Skin epidermis (tissue), 12 donors: ENCODE measurements at regions not wholly inside any gene's neighbourhood (a gene's known extent, or its start where the extent isn't known, plus 50 kb on each side); places are given as distances from the start of the nearest gene placed in this dataset.

Source experiments
- H3K27ac ChIP-seq, 21 experiments: fragments of 200-600 bp; sonication (generic) in 11 of 21; one replicate each; pipeline ENCODE4 v1.5.0; 2020; ENCODE audit warnings: mild to moderate bottlenecking in 3 of 21, inconsistent platforms in 2 of 21, moderate library complexity in 2 of 21
- H3K4me3 ChIP-seq, 7 experiments: fragments of 200-600 bp; sonication (generic) in 2 of 7; one replicate each; pipeline ENCODE4 v1.5.0; 2020; ENCODE audit warnings: inconsistent platforms in 2 of 7, mild to moderate bottlenecking in 2 of 7, moderate library complexity in 1 of 7

DNA sequence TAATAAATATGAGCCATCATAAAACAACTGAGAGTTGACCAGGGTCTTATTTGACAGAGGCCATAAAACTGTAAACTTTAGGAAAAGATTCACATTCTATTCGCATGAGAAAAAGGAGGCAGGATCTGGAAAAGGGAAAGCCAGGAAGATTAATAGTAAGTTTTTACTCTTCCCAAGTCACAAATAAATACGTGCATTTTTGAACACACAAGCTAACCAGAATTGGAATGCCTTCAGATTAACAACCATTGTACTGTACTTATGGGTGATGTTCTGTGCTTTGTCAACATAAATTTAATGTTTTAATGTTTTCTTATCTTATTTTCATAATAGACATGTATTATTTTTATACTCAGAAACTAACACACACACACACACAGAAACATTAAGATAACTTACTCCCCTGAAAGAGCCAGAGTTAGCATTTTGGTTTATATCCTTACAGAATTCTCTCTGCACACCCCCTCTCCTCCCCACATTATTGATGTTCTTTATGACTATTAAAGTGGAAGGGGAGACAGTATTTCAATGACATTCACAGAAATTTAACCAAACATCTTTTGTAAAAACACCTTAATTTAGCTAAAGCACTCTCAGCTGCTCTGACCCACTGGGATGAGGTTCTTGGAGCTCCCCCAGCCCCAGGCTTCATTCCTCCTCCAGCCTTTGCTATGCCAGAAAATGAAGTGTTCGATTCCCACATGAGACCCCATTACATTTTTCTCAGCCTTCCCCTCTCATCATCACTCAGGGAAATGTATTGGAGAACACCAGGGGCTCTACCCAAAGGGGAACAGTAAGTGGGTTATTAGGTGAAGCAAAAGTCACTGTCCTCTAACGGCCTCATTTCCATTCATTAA lies 155.5 kb downstream of the ESM1 start:
- no peak overlapping the region for H3K4me3 ChIP-seq
- H3K27ac ChIP-seq: no peak overlapping the region

- Histone ChIP-seq H3K27ac (no peak overlapping the region), H3K4me3 (no peak overlapping the region)
These were observed 156.3 kb downstream of the ESM1 start for GRCh38 chr5:54829102-54829501.

DNA sequence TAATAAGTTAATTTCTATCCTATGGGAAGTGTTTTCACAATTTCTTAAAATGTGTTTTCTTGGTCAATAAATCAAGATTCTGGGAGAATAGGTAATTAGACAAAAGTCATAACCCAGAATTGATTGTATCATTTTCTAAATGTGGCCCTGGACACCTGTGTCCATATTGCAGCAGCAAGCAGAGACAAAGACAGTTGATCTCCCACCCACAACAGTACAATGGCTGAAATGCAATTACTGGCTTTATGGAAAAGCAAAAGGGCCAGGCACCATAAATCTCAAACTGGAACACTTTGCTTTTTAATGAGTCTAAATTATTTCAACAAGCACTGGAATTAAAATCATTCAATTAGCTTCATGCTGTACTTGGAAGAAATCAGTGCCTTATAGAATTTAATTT lies 157.2 kb downstream of the ESM1 start:
- Histone ChIP-seq H3K27ac (no peak overlapping the region), H3K4me3 (no peak overlapping the region)

GRCh38 chr5:54825005-54825404 lies 160.4 kb downstream of the ESM1 start:
- H3K4me3 ChIP-seq: no peak overlapping the region
- H3K27ac ChIP-seq: no peak overlapping the region

DNA sequence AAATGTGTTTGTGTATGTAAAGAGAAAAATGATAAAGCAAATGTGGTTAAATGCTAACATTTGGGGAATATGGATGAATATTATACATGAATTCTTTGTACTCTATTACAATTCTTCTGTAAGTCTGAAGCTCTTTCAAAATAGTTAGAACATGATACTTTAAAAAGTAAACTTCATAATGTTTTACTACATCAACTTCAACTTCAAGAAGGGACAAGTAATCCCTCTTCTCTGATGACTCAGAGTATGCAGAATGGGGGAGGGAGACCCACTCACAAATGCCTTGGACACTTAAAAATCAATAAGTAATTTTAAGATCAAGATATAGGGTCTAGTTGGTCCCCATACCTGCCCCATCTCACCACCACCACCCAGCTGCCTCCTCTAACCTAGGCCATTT lies 162.4 kb downstream of the ESM1 start:
- Histone ChIP-seq H3K4me3 (no peak overlapping the region), H3K27ac (no peak overlapping the region)

DNA sequence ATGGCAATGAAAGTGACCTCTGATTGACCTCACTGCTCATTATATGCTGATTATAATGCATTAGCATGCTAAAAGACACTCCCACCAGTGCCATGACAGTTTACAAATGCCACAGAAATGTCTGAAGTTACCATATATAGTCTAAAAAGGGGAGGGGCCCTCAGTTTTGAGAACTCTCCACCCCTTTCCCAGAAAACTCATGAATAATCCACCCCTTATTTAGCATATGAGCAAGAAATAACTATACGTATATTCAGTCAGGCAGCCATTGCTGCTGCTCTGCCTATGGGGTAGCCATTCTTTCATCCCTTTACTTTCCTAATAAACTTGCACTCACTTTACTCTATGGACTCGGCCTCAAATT lies 163.1 kb downstream of the ESM1 start:
- Histone ChIP-seq H3K4me3 (no peak overlapping the region), H3K27ac (no peak overlapping the region)

- Histone ChIP-seq H3K27ac (no peak overlapping the region), H3K4me3 (no peak overlapping the region)
These were observed 163.7 kb downstream of the ESM1 start for GRCh38 chr5:54821445-54822323.

GRCh38 chr5:54820346-54821134 lies 164.9 kb downstream of the ESM1 start:
- Histone ChIP-seq H3K27ac (no peak overlapping the region), H3K4me3 (no peak overlapping the region)

- Histone ChIP-seq H3K27ac (no peak overlapping the region), H3K4me3 (no peak overlapping the region)
These were observed 178.0 kb downstream of the ESM1 start for GRCh38 chr5:54807421-54807820.

- H3K27ac ChIP-seq: no peak overlapping the region
- H3K4me3 ChIP-seq: no peak overlapping the region
These were observed 180.9 kb downstream of the ESM1 start for GRCh38 chr5:54804521-54804920.

- Histone ChIP-seq H3K27ac (no peak overlapping the region), H3K4me3 (no peak overlapping the region)
These were observed 181.3 kb downstream of the ESM1 start for GRCh38 chr5:54804086-54804485.

GRCh38 chr5:54803471-54804011 lies 181.9 kb downstream of the ESM1 start:
- no peak overlapping the region for H3K4me3 ChIP-seq
- no peak overlapping the region for H3K27ac ChIP-seq

- no peak overlapping the region for H3K27ac ChIP-seq
- H3K4me3 ChIP-seq: no peak overlapping the region
These were observed 185.7 kb downstream of the ESM1 start for GRCh38 chr5:54799645-54800044.

- Histone ChIP-seq H3K27ac (no peak overlapping the region), H3K4me3 (no peak overlapping the region)
These were observed 189.6 kb downstream of the ESM1 start for GRCh38 chr5:54795777-54796176.

- H3K27ac ChIP-seq: no peak overlapping the region
These were observed 190.1 kb downstream of the ESM1 start for GRCh38 chr5:54795284-54795683.

GRCh38 chr5:54794135-54794975 lies 191.0 kb downstream of the ESM1 start:
- Histone ChIP-seq H3K27ac (no peak overlapping the region), H3K4me3 (no peak overlapping the region)

More at GRCh38 chr5:54795284-54795683, 190.1 kb downstream of the ESM1 start:
- no peak overlapping the region for H3K4me3 ChIP-seq

- no peak overlapping the region for H3K4me3 ChIP-seq
- no peak overlapping the region for H3K27ac ChIP-seq
These were observed 191.8 kb downstream of the ESM1 start for GRCh38 chr5:54793468-54794134.

DNA sequence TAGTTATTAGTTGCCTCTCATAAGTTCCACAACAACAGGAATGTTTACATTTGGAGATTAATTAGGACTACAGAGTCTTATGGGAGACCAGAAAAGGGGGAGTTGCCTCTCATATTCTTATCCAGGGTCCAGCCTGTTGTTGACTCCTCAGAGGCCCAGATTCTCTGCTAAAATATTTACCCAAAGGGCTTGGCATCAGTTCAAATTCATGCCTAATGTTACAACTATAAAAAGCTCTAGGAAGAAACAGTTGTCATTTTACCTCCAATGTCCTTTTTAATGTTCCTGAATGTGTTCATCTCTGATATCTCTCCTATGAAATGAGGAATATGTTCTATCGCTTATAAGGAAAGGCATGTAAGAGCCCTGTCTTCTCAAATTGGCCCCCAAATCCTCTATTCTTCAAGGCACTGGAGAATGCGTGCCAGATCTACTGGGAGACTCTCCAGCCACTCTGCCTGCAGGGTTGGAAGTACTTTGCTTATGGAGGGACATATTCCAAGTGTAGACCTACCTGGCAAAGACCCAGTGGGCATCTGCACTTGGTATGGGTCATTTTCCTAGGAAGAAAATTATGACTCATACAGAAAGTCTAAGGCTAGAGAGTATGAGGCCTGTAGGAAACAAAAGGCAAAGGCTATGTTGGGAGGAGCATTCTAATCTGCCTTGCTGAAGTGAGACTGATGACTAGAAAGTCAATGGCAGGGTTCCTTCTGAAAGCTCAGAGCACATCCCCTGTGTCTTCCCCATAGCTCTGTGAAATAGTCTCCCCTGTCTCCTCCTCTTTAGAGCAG lies 192.6 kb downstream of the ESM1 start:
- Histone ChIP-seq H3K4me3 (no peak overlapping the region), H3K27ac (no peak overlapping the region)
